Neutrophil (primary cell): ENCODE measurements at regions not wholly inside any gene's neighbourhood (a gene's known extent, or its start where the extent isn't known, plus 50 kb on each side); places are given as distances from the start of the nearest gene placed in this dataset.

ENCODE experiments used
- H3K27ac ChIP-seq: fragments of 200-600 bp; sonication (generic); 2 replicates; pipeline ENCODE4 v1.5.1; 2016; ENCODE audit warnings: mild to moderate bottlenecking, moderate library complexity
- H3K27me3 ChIP-seq: fragments of 200-600 bp; sonication (generic); 2 replicates; pipeline ENCODE4 v1.6.0; 2016; ENCODE audit warnings: mild to moderate bottlenecking
- H3K36me3 ChIP-seq: fragments of 200-600 bp; sonication (generic); 2 replicates; pipeline ENCODE4 v1.5.1; 2017
- H3K4me1 ChIP-seq, 2 experiments: fragments of 200-600 bp in 1 of 2; sonication (generic) in 1 of 2; 1 replicate in 1 of 2; 2 replicates in 1 of 2; pipeline versions ENCODE4 v1.5.1 to v1.6.1; 2013 to 2016; ENCODE audit warnings: low read depth in 1 of 2, low read length in 1 of 2, mild to moderate bottlenecking in 1 of 2, moderate library complexity in 1 of 2; ENCODE audit not compliant: control insufficient read depth in 1 of 2, insufficient read depth in 1 of 2
- H3K4me3 ChIP-seq, 2 experiments: fragments of 200-600 bp in 1 of 2; sonication (generic) in 1 of 2; 1 replicate in 1 of 2; 2 replicates in 1 of 2; pipeline ENCODE4 v1.5.1; 2013 to 2016; ENCODE audit warnings: low read depth in 1 of 2, low read length in 1 of 2, mild to moderate bottlenecking in 1 of 2, moderate library complexity in 1 of 2
- H3K9me3 ChIP-seq: fragments of 200-600 bp; sonication (generic); 2 replicates; pipeline ENCODE4 v1.5.1; 2016
- CTCF ChIP-seq: fragments of 200-600 bp; sonication (generic); IDR thresholded peaks from 2 replicates; pipeline ENCODE4 v1.5.1; 2016; ENCODE audit warnings: antibody characterized with exemption

- Histone ChIP-seq H3K36me3 (no peaks in the 10 kb centered on the region), H3K4me1 (no peaks in the 10 kb centered on the region), H3K27ac (no peak overlapping the region), H3K27me3 (no peaks in the 10 kb centered on the region), H3K9me3 (no peaks in the 10 kb centered on the region), H3K4me3 (no peak overlapping the region)
- no peak for TF ChIP-seq CTCF
Observed at GRCh38 chr1:163561580-163562295, 240.0 kb downstream of the NUF2 start.

GRCh38 chr1:163562355-163562754 lies 240.6 kb downstream of the NUF2 start:
- Histone ChIP-seq H3K9me3 (no peaks in the 10 kb centered on the region), H3K4me3 (no peak overlapping the region), H3K27ac (no peak overlapping the region), H3K27me3 (no peaks in the 10 kb centered on the region), H3K36me3 (no peaks in the 10 kb centered on the region), H3K4me1 (no peaks in the 10 kb centered on the region)
- no peak for TF ChIP-seq CTCF

GRCh38 chr1:163565166-163565565 lies 243.4 kb downstream of the NUF2 start:
- H3K4me3 ChIP-seq = no peak overlapping the region
- no peaks in the 10 kb centered on the region for H3K9me3 ChIP-seq
- no peaks in the 10 kb centered on the region for H3K27me3 ChIP-seq
- no peaks in the 10 kb centered on the region for H3K4me1 ChIP-seq
- TF ChIP-seq CTCF = no peak
- H3K36me3 ChIP-seq = no peaks in the 10 kb centered on the region
- H3K27ac ChIP-seq = no peak overlapping the region

- Histone ChIP-seq H3K36me3 (no peaks in the 10 kb centered on the region), H3K27ac (no peak overlapping the region), H3K4me1 (no peaks in the 10 kb centered on the region), H3K9me3 (no peaks in the 10 kb centered on the region), H3K27me3 (no peaks in the 10 kb centered on the region), H3K4me3 (no peak overlapping the region)
- no peak for TF ChIP-seq CTCF
Observed at GRCh38 chr1:163570071-163570470, 248.3 kb downstream of the NUF2 start.

- Histone ChIP-seq H3K9me3 (no peaks in the 10 kb centered on the region), H3K27ac (no peak overlapping the region), H3K4me3 (no peak overlapping the region), H3K36me3 (no peaks in the 10 kb centered on the region), H3K27me3 (no peaks in the 10 kb centered on the region), H3K4me1 (no peaks in the 10 kb centered on the region)
- TF ChIP-seq CTCF = no peak
Observed at GRCh38 chr1:163571950-163572349, 250.2 kb downstream of the NUF2 start.

- TF ChIP-seq CTCF = no peak
- Histone ChIP-seq H3K4me1 (no peaks in the 10 kb centered on the region), H3K27me3 (no peaks in the 10 kb centered on the region), H3K9me3 (no peaks in the 10 kb centered on the region), H3K4me3 (no peak overlapping the region), H3K27ac (no peak overlapping the region), H3K36me3 (no peaks in the 10 kb centered on the region)
Observed at GRCh38 chr1:163574119-163574518, 252.4 kb downstream of the NUF2 start.
